ENCODE measurements at regions not wholly inside any gene's neighbourhood (a gene's known extent, or its start where the extent isn't known, plus 50 kb on each side); places are given as distances from the start of the nearest gene placed in this dataset.
"Not testable (repeated sequence)": the region's sequence is repeated elsewhere in the genome, so short reads cannot be mapped to it uniquely, and the experiment has no call there.

DNA sequence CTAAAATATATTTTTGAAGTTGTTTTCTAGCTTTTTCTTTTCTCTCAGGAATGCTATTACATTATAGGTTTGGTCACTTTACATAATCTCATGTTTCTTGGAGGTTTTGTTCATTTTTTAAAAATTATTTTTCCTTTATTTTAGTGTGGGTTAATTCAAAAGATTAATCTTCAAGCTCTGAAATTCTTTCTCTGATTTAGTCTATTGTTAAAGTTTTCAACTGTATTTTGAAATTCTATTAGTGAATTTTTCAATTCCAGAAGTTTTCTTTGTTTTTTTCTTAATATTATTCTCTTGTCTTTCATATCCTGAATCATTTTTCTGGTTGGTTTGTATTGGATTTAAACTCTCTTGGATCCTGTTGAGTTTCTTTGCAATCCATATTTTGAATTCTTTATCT is 80.4 kb downstream of the MSTN start:
- DNase-seq (no peak), ATAC-seq (no peak)
- H3K36me3 ChIP-seq (ENCODE audit: low read depth): no peaks in the 10 kb centered on the region
- H3K9me3 ChIP-seq: peaks cover 34% of the 10 kb centered on the region
- no peaks in the 10 kb centered on the region for H3K4me1 ChIP-seq (ENCODE audit: low read depth)
- TF ChIP-seq, protein P1, sequence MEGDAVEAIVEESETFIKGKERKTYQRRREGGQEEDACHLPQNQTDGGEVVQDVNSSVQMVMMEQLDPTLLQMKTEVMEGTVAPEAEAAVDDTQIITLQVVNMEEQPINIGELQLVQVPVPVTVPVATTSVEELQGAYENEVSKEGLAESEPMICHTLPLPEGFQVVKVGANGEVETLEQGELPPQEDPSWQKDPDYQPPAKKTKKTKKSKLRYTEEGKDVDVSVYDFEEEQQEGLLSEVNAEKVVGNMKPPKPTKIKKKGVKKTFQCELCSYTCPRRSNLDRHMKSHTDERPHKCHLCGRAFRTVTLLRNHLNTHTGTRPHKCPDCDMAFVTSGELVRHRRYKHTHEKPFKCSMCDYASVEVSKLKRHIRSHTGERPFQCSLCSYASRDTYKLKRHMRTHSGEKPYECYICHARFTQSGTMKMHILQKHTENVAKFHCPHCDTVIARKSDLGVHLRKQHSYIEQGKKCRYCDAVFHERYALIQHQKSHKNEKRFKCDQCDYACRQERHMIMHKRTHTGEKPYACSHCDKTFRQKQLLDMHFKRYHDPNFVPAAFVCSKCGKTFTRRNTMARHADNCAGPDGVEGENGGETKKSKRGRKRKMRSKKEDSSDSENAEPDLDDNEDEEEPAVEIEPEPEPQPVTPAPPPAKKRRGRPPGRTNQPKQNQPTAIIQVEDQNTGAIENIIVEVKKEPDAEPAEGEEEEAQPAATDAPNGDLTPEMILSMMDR (IDR thresholded peaks at IDR 0.05): no peak
- intact Hi-C loops (cut with DNase I, micrococcal nuclease): no loop called here
- no peak overlapping the region for H3K4me3 ChIP-seq

DNA sequence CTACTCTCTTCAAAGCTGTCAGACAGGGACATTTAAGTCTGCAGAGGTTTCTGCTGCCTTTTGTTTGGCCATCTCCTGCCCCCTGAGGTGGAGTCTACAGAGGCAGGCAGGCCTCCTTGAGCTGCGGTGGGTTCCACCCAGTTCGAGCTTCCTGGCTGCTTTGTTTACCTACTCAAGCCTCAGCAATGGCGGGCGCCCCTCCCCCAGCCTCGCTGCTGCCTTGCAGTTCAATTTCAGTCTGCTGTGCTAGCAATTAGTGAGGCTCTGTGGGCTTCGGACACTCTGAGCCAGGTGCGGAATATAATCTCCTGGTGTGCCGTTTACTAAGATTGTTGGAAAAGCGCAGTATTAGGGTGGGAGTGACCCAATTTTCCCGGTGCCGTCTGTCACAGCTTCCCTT is 86.0 kb downstream of the MSTN start:
- H3K4me1 ChIP-seq (ENCODE audit: low read depth); H3K36me3 ChIP-seq (ENCODE audit: low read depth); ATAC-seq; DNase-seq; H3K4me3 ChIP-seq; H3K9me3 ChIP-seq; intact Hi-C loops (cut with DNase I, micrococcal nuclease): not testable (repeated sequence)

DNA sequence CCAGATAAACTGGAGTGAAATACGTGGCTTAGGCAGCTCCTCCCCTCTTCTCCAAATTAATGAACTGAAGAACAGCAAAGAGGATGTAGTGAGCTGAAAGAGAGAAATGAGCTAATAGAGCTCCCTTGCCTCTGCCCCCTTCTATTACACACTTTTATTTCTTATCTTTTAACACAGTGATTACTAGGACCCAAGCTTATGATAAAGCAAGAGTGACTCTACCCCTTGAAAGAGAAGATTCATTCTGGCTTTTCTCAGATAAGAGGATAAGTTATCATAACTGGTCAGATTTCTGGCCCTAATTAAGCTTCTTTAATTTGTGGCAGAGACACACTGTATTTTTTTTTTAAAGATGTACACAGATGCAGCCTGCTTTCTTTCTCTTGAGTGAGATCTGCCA is 102.2 kb downstream of the MSTN start:
- H3K9me3 ChIP-seq: no peaks in the 10 kb centered on the region
- intact Hi-C loops (cut with DNase I, micrococcal nuclease): no loop called here
- no peaks in the 10 kb centered on the region for H3K4me1 ChIP-seq (ENCODE audit: low read depth)
- TF ChIP-seq, protein P1 (IDR thresholded peaks at IDR 0.05): no peak
- DNase-seq: no peak
- no peak for ATAC-seq
- H3K36me3 ChIP-seq (ENCODE audit: low read depth): no peaks in the 10 kb centered on the region
- H3K4me3 ChIP-seq: no peak overlapping the region

- TF ChIP-seq, protein P1 (IDR thresholded peaks at IDR 0.05): no peak
- Histone ChIP-seq H3K4me1 (ENCODE audit: low read depth) (no peaks in the 10 kb centered on the region), H3K36me3 (ENCODE audit: low read depth) (no peaks in the 10 kb centered on the region), H3K4me3 (no peak overlapping the region), H3K9me3 (no peaks in the 10 kb centered on the region)
- intact Hi-C loops (cut with DNase I, micrococcal nuclease): no loop called here
- DNase-seq (no peak), ATAC-seq (no peak)
These were observed 103.1 kb downstream of the MSTN start for GRCh38 chr2:189959450-189959849.

GRCh38 chr2:189954989-189955388 is 107.5 kb downstream of the MSTN start:
- Histone ChIP-seq H3K36me3 (ENCODE audit: low read depth) (no peaks in the 10 kb centered on the region), H3K4me1 (ENCODE audit: low read depth) (no peaks in the 10 kb centered on the region), H3K4me3 (no peak overlapping the region), H3K9me3 (no peaks in the 10 kb centered on the region)
- intact Hi-C loops (cut with DNase I, micrococcal nuclease): no loop called here
- no peak for ATAC-seq
- TF ChIP-seq, protein P1 (IDR thresholded peaks at IDR 0.05): no peak
- no peak for DNase-seq

GRCh38 chr2:189952536-189953109 is 109.9 kb downstream of the MSTN start:
- intact Hi-C loops (cut with DNase I, micrococcal nuclease): no loop called here
- TF ChIP-seq, protein P1 (IDR thresholded peaks at IDR 0.05): no peak
- no peaks in the 10 kb centered on the region for H3K4me1 ChIP-seq (ENCODE audit: low read depth)
- no peaks in the 10 kb centered on the region for H3K9me3 ChIP-seq
- no peaks in the 10 kb centered on the region for H3K36me3 ChIP-seq (ENCODE audit: low read depth)
- ATAC-seq (no peak), DNase-seq (no peak)
- H3K4me3 ChIP-seq: no peak overlapping the region

All from mucosa of descending colon (tissue), 3 donors.